ENCODE measurements at regions not wholly inside any gene's neighbourhood (a gene's known extent, or its start where the extent isn't known, plus 50 kb on each side); places are given as distances from the start of the nearest gene placed in this dataset.

GRCh38 chr4:44002368-44002767 is 446.2 kb downstream of the KCTD8 start:
- WGBS, 5 donors, result 65 to 84% (median 79%) methylated on average over 5 of the region's 5 CpGs
- Histone ChIP-seq H3K9me3 (no peaks in the 10 kb centered on the region), H3K36me3 (no peaks in the 10 kb centered on the region), H3K27ac (no peak overlapping the region), H3K27me3 (replicated peaks in 1 of 7) (no peaks in the 10 kb centered on the region), H3K4me3 (no peak overlapping the region), H3K4me1 (no peaks in the 10 kb centered on the region)
- DNase-seq, result no peak
- intact Hi-C loops (cut with DNase I; ENCODE audit: low total_unique reads), result no loop called here
- TF ChIP-seq POLR2A (IDR thresholded peaks at IDR 0.05), result no peak

- Histone ChIP-seq H3K9me3 (peaks cover 0 to 24% (median 6%) of the 10 kb centered on the region in 8 donors), H3K4me3 (no peak overlapping the region), H3K27ac (no peak overlapping the region), H3K36me3 (no peaks in the 10 kb centered on the region), H3K4me1 (no peaks in the 10 kb centered on the region), H3K27me3 (replicated peaks in 1 of 7) (no peaks in the 10 kb centered on the region)
- DNase-seq, result no peak
- WGBS, 5 donors, result 74 to 95% (median 87%) methylated on average over 13 to 18 of the region's 18 CpGs
- TF ChIP-seq POLR2A (IDR thresholded peaks at IDR 0.05), result no peak
- no peak for TF ChIP-seq CTCF (IDR thresholded peaks at IDR 0.05 in 8 of 11, conservative IDR thresholded peaks at IDR 0.05 in 3 of 11)
- intact Hi-C loops (cut with DNase I; ENCODE audit: low total_unique reads), result no loop called here
Measured at GRCh38 chr4:44016570-44017421, 431.8 kb downstream of the KCTD8 start.

GRCh38 chr4:44017422-44017739 is 431.2 kb downstream of the KCTD8 start:
- no peak for DNase-seq

GRCh38 chr4:44019721-44020120 is 428.9 kb downstream of the KCTD8 start:
- Histone ChIP-seq H3K27me3 (replicated peaks in 1 of 7) (no peaks in the 10 kb centered on the region), H3K4me1 (no peaks in the 10 kb centered on the region), H3K4me3 (no peak overlapping the region), H3K9me3 (peaks cover 0 to 16% (median 6%) of the 10 kb centered on the region in 8 donors), H3K36me3 (no peaks in the 10 kb centered on the region), H3K27ac (no peak overlapping the region)
- intact Hi-C loops (cut with DNase I; ENCODE audit: low total_unique reads), result no loop called here
- TF ChIP-seq CTCF (IDR thresholded peaks at IDR 0.05 in 8 of 11, conservative IDR thresholded peaks at IDR 0.05 in 3 of 11), result no peak
- no peak for TF ChIP-seq POLR2A (IDR thresholded peaks at IDR 0.05)
- no peak for TF ChIP-seq POLR2AphosphoS5 (IDR thresholded peaks at IDR 0.05)
- WGBS, 5 donors, result 54 to 77% (median 64%) methylated on average over 1 of the region's 1 CpG
- DNase-seq, result no peak

More at GRCh38 chr4:44017422-44017739, 431.2 kb downstream of the KCTD8 start:
- Histone ChIP-seq H3K36me3 (no peaks in the 10 kb centered on the region), H3K27me3 (replicated peaks in 1 of 7) (no peaks in the 10 kb centered on the region), H3K4me3 (no peak overlapping the region), H3K27ac (no peak overlapping the region), H3K9me3 (peaks cover 0 to 24% (median 6%) of the 10 kb centered on the region in 8 donors), H3K4me1 (no peaks in the 10 kb centered on the region)
- intact Hi-C loops (cut with DNase I; ENCODE audit: low total_unique reads), result no loop called here
- 82 to 95% (median 89%) methylated on average over 3 of the region's 3 CpGs for WGBS, 5 donors
- no peak for TF ChIP-seq CTCF (IDR thresholded peaks at IDR 0.05 in 8 of 11, conservative IDR thresholded peaks at IDR 0.05 in 3 of 11)
- no peak for TF ChIP-seq POLR2A (IDR thresholded peaks at IDR 0.05)
- TF ChIP-seq POLR2AphosphoS5 (IDR thresholded peaks at IDR 0.05), result no peak
